Dedifferentiated amniotic fluid mesenchymal stem cell (primary cell): ENCODE measurements at regions not wholly inside any gene's neighbourhood (a gene's known extent, or its start where the extent isn't known, plus 50 kb on each side); places are given as distances from the start of the nearest gene placed in this dataset.

ENCODE experiments used
- DNase-seq: peaks from one replicate; pipeline ENCODE4 v3.0.0-alpha.2; 2016; ENCODE audit errors: extremely low spot score

- no peak for DNase-seq
Observed at GRCh38 chr12:89859508-89860220, 151.0 kb upstream of the ATP2B1 start.

- DNase-seq = no peak
Observed at GRCh38 chr12:89858718-89859117, 150.1 kb upstream of the ATP2B1 start.

GRCh38 chr12:89857652-89858274 is 149.1 kb upstream of the ATP2B1 start:
- no peak for DNase-seq

GRCh38 chr12:89856431-89856830 is 147.8 kb upstream of the ATP2B1 start:
- DNase-seq = no peak

- no peak for DNase-seq
Observed at GRCh38 chr12:89848732-89849131, 140.1 kb upstream of the ATP2B1 start.

GRCh38 chr12:89846473-89847055 is 137.9 kb upstream of the ATP2B1 start:
- DNase-seq = no peak

- DNase-seq = no peak
Observed at GRCh38 chr12:89845767-89846166, 137.1 kb upstream of the ATP2B1 start.

- DNase-seq = no peak
Observed at GRCh38 chr12:89845366-89845765, 136.7 kb upstream of the ATP2B1 start.

GRCh38 chr12:89844539-89844938 is 135.9 kb upstream of the ATP2B1 start:
- DNase-seq = no peak

- peak; percentile 37 for DNase-seq
Observed at GRCh38 chr12:89840162-89840922, 131.7 kb upstream of the ATP2B1 start.

GRCh38 chr12:89839444-89839843 is 130.8 kb upstream of the ATP2B1 start:
- DNase-seq = no peak

GRCh38 chr12:89838833-89839232 is 130.2 kb upstream of the ATP2B1 start:
- no peak for DNase-seq

GRCh38 chr12:89836026-89836425 is 127.4 kb upstream of the ATP2B1 start:
- DNase-seq = no peak

- DNase-seq = no peak
Observed at GRCh38 chr12:89834676-89835075, 126.0 kb upstream of the ATP2B1 start.

GRCh38 chr12:89833337-89834252 is 125.0 kb upstream of the ATP2B1 start:
- peak; percentile 48 for DNase-seq

- no peak for DNase-seq
Observed at GRCh38 chr12:89832336-89832735, 123.7 kb upstream of the ATP2B1 start.

GRCh38 chr12:89831310-89832095 is 122.9 kb upstream of the ATP2B1 start:
- no peak for DNase-seq

GRCh38 chr12:89829434-89829975 is 120.9 kb upstream of the ATP2B1 start:
- no peak for DNase-seq

GRCh38 chr12:89828575-89828974 is 119.9 kb upstream of the ATP2B1 start:
- DNase-seq = no peak

- DNase-seq = no peak
Observed at GRCh38 chr12:89827592-89827991, 119.0 kb upstream of the ATP2B1 start.
